Neuronal stem cell (in vitro differentiated cells): ENCODE measurements at regions not wholly inside any gene's neighbourhood (a gene's known extent, or its start where the extent isn't known, plus 50 kb on each side); places are given as distances from the start of the nearest gene placed in this dataset.
"Not testable (repeated sequence)": the region's sequence is repeated elsewhere in the genome, so short reads cannot be mapped to it uniquely, and the experiment has no call there.

Experiments
- DNase-seq: peaks from one replicate; pipeline ENCODE4 v3.0.0-alpha.2; 2013; ENCODE audit warnings: low spot score
- H2AFZ ChIP-seq: one replicate; pipeline ENCODE4 v1.6.1; 2013; ENCODE audit warnings: mild to moderate bottlenecking, low read length, inconsistent platforms
- H2AK5ac ChIP-seq: 2 replicates; pipeline ENCODE4 v1.6.1; 2013; ENCODE audit warnings: low read depth, mild to moderate bottlenecking, inconsistent platforms, low read length, moderate library complexity, mixed read lengths
- H2BK120ac ChIP-seq: 2 replicates; pipeline ENCODE4 v1.6.1; 2013; ENCODE audit warnings: low read depth, mild to moderate bottlenecking, inconsistent platforms, low read length, moderate library complexity, mixed read lengths
- H2BK12ac ChIP-seq: one replicate; pipeline ENCODE4 v1.6.1; 2013; ENCODE audit warnings: low read length, inconsistent platforms
- H2BK15ac ChIP-seq: 2 replicates; pipeline ENCODE4 v1.6.1; 2013; ENCODE audit warnings: mild to moderate bottlenecking, low read length, inconsistent platforms, mixed read lengths
- H2BK5ac ChIP-seq: one replicate; pipeline ENCODE4 v1.6.1; 2013; ENCODE audit warnings: inconsistent platforms, mild to moderate bottlenecking, low read length, moderate library complexity
- H3K14ac ChIP-seq: one replicate; pipeline ENCODE4 v1.6.1; 2013; ENCODE audit warnings: low read length, inconsistent platforms
- H3K18ac ChIP-seq: 2 replicates; pipeline ENCODE4 v1.6.1; 2013; ENCODE audit warnings: low read length, inconsistent platforms
- H3K23ac ChIP-seq: 2 replicates; pipeline ENCODE4 v1.6.1; 2013; ENCODE audit warnings: low read depth, mild to moderate bottlenecking, mixed read lengths, low read length, inconsistent platforms; ENCODE audit not compliant: poor library complexity
- H3K27ac ChIP-seq: replicated peaks from 3 replicates; pipeline ENCODE4 v1.5.1; 2013; ENCODE audit warnings: low read length, inconsistent platforms
- H3K27me3 ChIP-seq, 3 experiments: 2 replicates each; pipeline ENCODE4 v1.6.1; 2013; ENCODE audit warnings: low read length in 3 of 3, mild to moderate bottlenecking in 2 of 3, inconsistent platforms in 1 of 3, low read depth in 1 of 3, mixed read lengths in 1 of 3, moderate library complexity in 1 of 3; ENCODE audit not compliant: control insufficient read depth in 3 of 3, insufficient read depth in 3 of 3
- H3K36me3 ChIP-seq, 2 donors: replicated peaks in 1 of 2; 2 replicates each; pipeline ENCODE4 v1.6.1; 2013; ENCODE audit warnings: low read length in 2 of 2; ENCODE audit not compliant: control insufficient read depth in 2 of 2, insufficient read depth in 2 of 2
- H3K4ac ChIP-seq: 2 replicates; pipeline ENCODE4 v1.6.1; 2013; ENCODE audit warnings: inconsistent platforms, mild to moderate bottlenecking, low read length, moderate library complexity
- H3K4me1 ChIP-seq, 2 donors: 1 replicate in 1 of 2; 2 replicates in 1 of 2; pipeline ENCODE4 v1.6.1; 2013; ENCODE audit warnings: low read length in 2 of 2, low read depth in 1 of 2; ENCODE audit not compliant: control insufficient read depth in 2 of 2, insufficient read depth in 1 of 2
- H3K4me2 ChIP-seq: one replicate; pipeline ENCODE4 v1.6.1; 2013; ENCODE audit warnings: mild to moderate bottlenecking, low read length, inconsistent platforms; ENCODE audit not compliant: insufficient read depth, poor library complexity, severe bottlenecking
- H3K4me3 ChIP-seq, 2 donors: 2 replicates each; pipeline ENCODE4 v1.5.1; 2013; ENCODE audit warnings: low read length in 2 of 2, mild to moderate bottlenecking in 2 of 2, inconsistent platforms in 1 of 2, moderate library complexity in 1 of 2
- H3K79me1 ChIP-seq: one replicate; pipeline ENCODE4 v1.6.1; 2013; ENCODE audit warnings: low read depth, mild to moderate bottlenecking, inconsistent platforms, low read length, moderate library complexity
- H3K9ac ChIP-seq: one replicate; pipeline ENCODE4 v1.6.1; 2013; ENCODE audit warnings: mild to moderate bottlenecking, low read depth, low read length, inconsistent platforms; ENCODE audit not compliant: poor library complexity
- H3K9me3 ChIP-seq, 2 donors: replicated peaks in 1 of 2; 2 replicates each; pipeline versions ENCODE3 to v1.6.1; 2013; ENCODE audit warnings: low read length in 2 of 2, mild to moderate bottlenecking in 2 of 2, inconsistent platforms in 1 of 2, low read depth in 1 of 2, mixed read lengths in 1 of 2, moderate library complexity in 1 of 2; ENCODE audit not compliant: control insufficient read depth in 2 of 2, insufficient read depth in 1 of 2
- H4K8ac ChIP-seq: one replicate; pipeline ENCODE4 v1.6.1; 2013; ENCODE audit warnings: low read depth, mild to moderate bottlenecking, inconsistent platforms, low read length, moderate library complexity
- H4K91ac ChIP-seq: one replicate; pipeline ENCODE4 v1.6.1; 2013; ENCODE audit warnings: low read length, low read depth, mild to moderate bottlenecking, inconsistent platforms; ENCODE audit not compliant: poor library complexity
- WGBS, 2 donors: extraction: QIAGEN DNeasy Blood & Tissue Kit; methylation state at CpG; one replicate each; pipeline ENCODE4 v1.1.7; 2013; ENCODE audit warnings: missing lambda C conversion rate in 2 of 2, mixed read lengths in 1 of 2; ENCODE audit not compliant: insufficient read length in 2 of 2, insufficient replicate concordance in 1 of 2; ENCODE audit errors: extremely low coverage in 2 of 2; 5-methylcytosine and 5-hydroxymethylcytosine counted together

- H3K27ac ChIP-seq, result no peak overlapping the region
- H3K4me3 ChIP-seq, result no peak overlapping the region
- no peak overlapping the region for H2BK5ac ChIP-seq
- no peak overlapping the region for H2BK12ac ChIP-seq
- H2BK15ac ChIP-seq, result no peak overlapping the region
- no peak overlapping the region for H2AK5ac ChIP-seq
- no peaks in the 10 kb centered on the region for H3K79me1 ChIP-seq
- no peak overlapping the region for H3K9ac ChIP-seq
- H3K14ac ChIP-seq, result no peak overlapping the region
- no peak overlapping the region for H2BK120ac ChIP-seq
- no peak for DNase-seq
- no peak overlapping the region for H4K8ac ChIP-seq
- no peak overlapping the region for H3K4me2 ChIP-seq
- H2AFZ ChIP-seq, result no peak overlapping the region
- H3K36me3 ChIP-seq, result peaks cover 2 to 9% of the 10 kb centered on the region in 2 donors
- H3K4me1 ChIP-seq, result peaks cover 6 to 25% of the 10 kb centered on the region in 2 donors
- no CpG with 5 or more reads among the region's 1 CpG for WGBS, 2 donors
- no peak overlapping the region for H3K18ac ChIP-seq
- no peak overlapping the region for H3K23ac ChIP-seq
- H3K9me3 ChIP-seq, result peaks cover 0 to 17% of the 10 kb centered on the region in 2 donors
- H3K27me3 ChIP-seq, result no peaks in the 10 kb centered on the region
- H3K4ac ChIP-seq, result no peak overlapping the region
- H4K91ac ChIP-seq, result no peak overlapping the region
These were observed 161.4 kb downstream of the PRL start for GRCh38 chr6:22135395-22135794.

- H3K4me3 ChIP-seq, H3K4me2 ChIP-seq, H3K4ac ChIP-seq, H2AK5ac ChIP-seq, H4K8ac ChIP-seq, H3K27me3 ChIP-seq, H3K18ac ChIP-seq, H3K23ac ChIP-seq, H2AFZ ChIP-seq, H3K14ac ChIP-seq, H3K27ac ChIP-seq, H3K9ac ChIP-seq, H4K91ac ChIP-seq, H3K79me1 ChIP-seq, H3K36me3 ChIP-seq, H2BK120ac ChIP-seq, H3K9me3 ChIP-seq, H2BK15ac ChIP-seq, DNase-seq, H2BK5ac ChIP-seq, H2BK12ac ChIP-seq: not testable (repeated sequence)
- peaks cover 11 to 41% of the 10 kb centered on the region in 2 donors for H3K4me1 ChIP-seq
- WGBS, 2 donors, result no CpG with 5 or more reads among the region's 10 CpGs
These were observed 156.1 kb downstream of the PRL start for GRCh38 chr6:22140736-22141135.

- Histone ChIP-seq H3K27me3 (no peaks in the 10 kb centered on the region), H2BK15ac (no peak overlapping the region), H2BK12ac (no peak overlapping the region), H3K36me3 (no peaks in the 10 kb centered on the region), H3K14ac (no peak overlapping the region), H2AK5ac (no peak overlapping the region), H3K27ac (no peak overlapping the region), H3K4me2 (no peak overlapping the region), H2BK5ac (no peak overlapping the region), H3K9me3 (peaks cover 0 to 6% of the 10 kb centered on the region in 2 donors), H2BK120ac (no peak overlapping the region), H3K9ac (no peak overlapping the region), H4K8ac (no peak overlapping the region), H3K4me3 (no peak overlapping the region), H2AFZ (no peak overlapping the region), H4K91ac (no peak overlapping the region), H3K18ac (no peak overlapping the region), H3K4me1 (peaks cover 11 to 46% of the 10 kb centered on the region in 2 donors), H3K79me1 (no peaks in the 10 kb centered on the region), H3K23ac (no peak overlapping the region), H3K4ac (no peak overlapping the region)
- DNase-seq, result no peak
- WGBS, 2 donors, result no CpG with 5 or more reads among the region's 5 CpGs
These were observed 155.5 kb downstream of the PRL start for GRCh38 chr6:22141241-22141745.

DNA sequence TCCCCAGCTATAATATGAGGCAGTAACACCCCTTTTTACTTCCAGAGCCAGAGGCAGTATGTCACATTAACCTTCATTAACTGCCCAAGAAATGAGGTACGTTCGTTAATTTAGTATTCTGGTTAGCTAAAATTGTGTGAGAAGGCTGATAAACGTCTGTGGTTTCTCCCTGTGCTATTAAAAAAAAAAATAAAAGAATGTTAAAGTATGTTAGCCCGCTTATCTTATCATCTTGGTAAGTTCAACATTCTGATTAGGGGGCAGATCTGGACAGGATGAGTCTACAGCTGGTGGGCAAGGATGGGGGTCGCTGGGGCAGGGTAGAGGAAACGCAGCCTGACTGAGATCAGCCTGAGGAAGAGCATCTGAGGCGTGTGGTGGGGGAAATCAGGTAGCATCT, 154.0 kb downstream of the PRL start:
- Histone ChIP-seq H2BK120ac (no peak overlapping the region), H4K91ac (no peak overlapping the region), H3K4ac (no peak overlapping the region), H3K36me3 (no peaks in the 10 kb centered on the region), H3K23ac (no peak overlapping the region), H3K14ac (no peak overlapping the region), H3K27me3 (no peaks in the 10 kb centered on the region), H3K9ac (no peak overlapping the region), H3K18ac (no peak overlapping the region), H2BK5ac (no peak overlapping the region), H3K79me1 (peaks cover 2% of the 10 kb centered on the region), H2AFZ (no peak overlapping the region), H2BK15ac (no peak overlapping the region), H2BK12ac (no peak overlapping the region), H4K8ac (no peak overlapping the region), H3K27ac (no peak overlapping the region), H3K9me3 (peaks cover 2 to 6% of the 10 kb centered on the region in 2 donors), H3K4me2 (no peak overlapping the region), H3K4me1 (peaks cover 17 to 53% of the 10 kb centered on the region in 2 donors), H3K4me3 (no peak overlapping the region), H2AK5ac (no peak overlapping the region)
- no peak for DNase-seq
- WGBS, 2 donors, result no CpG with 5 or more reads among the region's 7 CpGs
